GM23338 (cell line): ENCODE measurements at regions not wholly inside any gene's neighbourhood (a gene's known extent, or its start where the extent isn't known, plus 50 kb on each side); places are given as distances from the start of the nearest gene placed in this dataset.

Experiments used
- ATAC-seq: fragments of 200-7000 bp; cut with Tn5 transposase; 3 replicates; pipeline ENCODE4 v1.9.1; 2020
- DNase-seq: peaks from one replicate; pipeline ENCODE4 v3.0.0-alpha.2; 2015; ENCODE audit warnings: low spot score
- H2AFZ ChIP-seq: fragments of 200-600 bp; sonication (generic); 2 replicates; pipeline ENCODE4 v1.8.0; 2016; ENCODE audit warnings: antibody characterized with exemption, mild to moderate bottlenecking, moderate library complexity
- H3F3A ChIP-seq: fragments of 200-600 bp; sonication (generic); replicated peaks from 2 replicates; pipeline ENCODE4 v1.8.0; 2017; ENCODE audit warnings: antibody characterized with exemption, mixed run types, low read depth
- H3K27ac ChIP-seq: fragments of 200-600 bp; sonication (generic); 2 replicates; pipeline ENCODE4 v1.6.1; 2016; ENCODE audit warnings: low read depth
- H3K27me3 ChIP-seq: fragments of 200-600 bp; sonication (generic); 2 replicates; pipeline ENCODE4 v1.8.0; 2016; ENCODE audit warnings: mild to moderate bottlenecking, mixed run types, moderate library complexity; ENCODE audit not compliant: insufficient read depth
- H3K36me3 ChIP-seq: fragments of 200-600 bp; sonication (generic); 2 replicates; pipeline ENCODE4 v1.8.0; 2016; ENCODE audit warnings: mild to moderate bottlenecking; ENCODE audit not compliant: insufficient read depth
- H3K4me1 ChIP-seq: fragments of 200-600 bp; sonication (generic); 2 replicates; pipeline ENCODE4 v1.8.0; 2016; ENCODE audit warnings: mild to moderate bottlenecking, moderate library complexity; ENCODE audit not compliant: insufficient read depth
- H3K4me2 ChIP-seq: fragments of 200-600 bp; sonication (generic); 2 replicates; pipeline ENCODE4 v1.7.1; 2017; ENCODE audit warnings: mixed run types
- H3K4me3 ChIP-seq: fragments of 200-600 bp; sonication (generic); 2 replicates; pipeline ENCODE4 v1.6.1; 2016; ENCODE audit warnings: mixed run types
- H3K79me2 ChIP-seq: fragments of 200-600 bp; sonication (generic); replicated peaks from 2 replicates; pipeline ENCODE4 v1.8.0; 2017; ENCODE audit warnings: mild to moderate bottlenecking; ENCODE audit not compliant: insufficient read depth
- H3K9me2 ChIP-seq: fragments of 200-600 bp; sonication (generic); 2 replicates; pipeline ENCODE4 v1.8.0; 2017; ENCODE audit not compliant: insufficient read depth
- H4K20me1 ChIP-seq: fragments of 200-600 bp; sonication (generic); replicated peaks from 2 replicates; pipeline ENCODE4 v1.8.0; 2017; ENCODE audit warnings: mild to moderate bottlenecking; ENCODE audit not compliant: insufficient read depth
- H3K27ac Mint-ChIP-seq: 2 replicates; pipeline ENCODE4 v1.8.0; 2020; ENCODE audit warnings: inconsistent platforms, mild to moderate bottlenecking, moderate library complexity, mixed read lengths
- H3K27me3 Mint-ChIP-seq: 3 replicates; pipeline ENCODE4 v1.8.0; 2022; ENCODE audit warnings: low read depth, mild to moderate bottlenecking, moderate library complexity, mixed read lengths, inconsistent platforms; ENCODE audit not compliant: insufficient read depth, poor library complexity
- H3K36me3 Mint-ChIP-seq: 3 replicates; pipeline ENCODE4 v1.8.0; 2021; ENCODE audit warnings: low read depth, mild to moderate bottlenecking, inconsistent platforms, moderate library complexity, mixed read lengths
- H3K4me1 Mint-ChIP-seq: 3 replicates; pipeline ENCODE4 v1.8.0; 2020; ENCODE audit warnings: mild to moderate bottlenecking, inconsistent platforms, mixed read lengths
- H3K4me3 Mint-ChIP-seq: 3 replicates; pipeline ENCODE4 v1.8.0; 2021; ENCODE audit warnings: moderate library complexity, mild to moderate bottlenecking, inconsistent platforms, mixed read lengths
- H3K9me3 Mint-ChIP-seq: 3 replicates; pipeline ENCODE4 v1.8.0; 2020; ENCODE audit warnings: moderate library complexity, mild to moderate bottlenecking, inconsistent platforms, mixed read lengths
- CREB1 ChIP-seq: fragments of 250-450 bp; sonication (Bioruptor Pico); IDR thresholded peaks from 2 replicates; pipeline ENCODE4 v1.5.0; 2020; ENCODE audit warnings: low read depth, mild to moderate bottlenecking, moderate library complexity
- ETS1 ChIP-seq: IDR thresholded peaks from 2 replicates; pipeline ENCODE4 v1.6.1; 2016; ENCODE audit warnings: antibody characterized with exemption
- EZH2 ChIP-seq: fragments of 200-600 bp; sonication (generic); IDR thresholded peaks from one replicate; pipeline ENCODE4 v1.8.0; 2017; ENCODE audit warnings: antibody characterized with exemption, mild to moderate bottlenecking, low read depth; ENCODE audit not compliant: unreplicated experiment
- EZH2phosphoT487 ChIP-seq: fragments of 200-600 bp; sonication (generic); IDR thresholded peaks from one replicate; pipeline ENCODE4 v1.8.1; 2018; ENCODE audit warnings: antibody characterized with exemption; ENCODE audit not compliant: unreplicated experiment
- JUNB ChIP-seq: IDR thresholded peaks from one replicate; pipeline ENCODE4 v1.6.1; 2016; ENCODE audit warnings: antibody characterized with exemption; ENCODE audit not compliant: unreplicated experiment
- NANOG ChIP-seq: IDR thresholded peaks from 2 replicates; pipeline ENCODE4 v1.6.1; 2016; ENCODE audit warnings: antibody characterized with exemption, borderline replicate concordance
- POLR2AphosphoS5 ChIP-seq: IDR thresholded peaks from 2 replicates; pipeline ENCODE4 v1.6.1; 2016; ENCODE audit warnings: antibody characterized with exemption, low read depth
- REST ChIP-seq: IDR thresholded peaks from one replicate; pipeline ENCODE4 v1.6.1; 2018; ENCODE audit warnings: antibody characterized with exemption; ENCODE audit not compliant: unreplicated experiment
- STAT1 ChIP-seq: IDR thresholded peaks from one replicate; pipeline ENCODE4 v1.6.1; 2016; ENCODE audit warnings: antibody characterized with exemption; ENCODE audit not compliant: unreplicated experiment
- ZNF114 ChIP-seq: fragments of 250-450 bp; sonication (Bioruptor Pico); IDR thresholded peaks from 2 replicates; pipeline ENCODE4 v1.5.0; 2020; ENCODE audit warnings: mild to moderate bottlenecking, moderate library complexity
- ZNF331 ChIP-seq: fragments of 250-450 bp; sonication (Bioruptor Pico); IDR thresholded peaks from 2 replicates; pipeline ENCODE4 v1.5.0; 2020; ENCODE audit warnings: low read depth, mild to moderate bottlenecking, moderate library complexity
- ZNF462 ChIP-seq: fragments of 250-450 bp; sonication (Bioruptor Pico); IDR thresholded peaks from 2 replicates; pipeline ENCODE4 v1.5.0; 2020; ENCODE audit warnings: mild to moderate bottlenecking, moderate library complexity
- TF ChIP-seq, protein P1 (sequence below), 2 experiments: fragments of 200-600 bp in 1 of 2; sonication (generic) in 1 of 2; conservative IDR thresholded peaks; 2 replicates each; pipeline versions ENCODE4 v1.5.1 to v1.6.1; 2016 to 2017; ENCODE audit warnings: antibody characterized with exemption in 2 of 2, low read depth in 2 of 2, mild to moderate bottlenecking in 2 of 2, moderate library complexity in 1 of 2

- Mint-ChIP-seq H3K4me1 (peaks cover 8% of the 10 kb centered on the region; the same call in 2 of the 3 replicates), H3K9me3 (no peaks in the 10 kb centered on the region), H3K36me3 (no peaks in the 10 kb centered on the region), H3K4me3 (no peak overlapping the region), H3K27ac (no peak overlapping the region; the same call in 1 of the 2 replicates), H3K27me3 (peaks cover 2% of the 10 kb centered on the region)
- TF ChIP-seq, protein P1, sequence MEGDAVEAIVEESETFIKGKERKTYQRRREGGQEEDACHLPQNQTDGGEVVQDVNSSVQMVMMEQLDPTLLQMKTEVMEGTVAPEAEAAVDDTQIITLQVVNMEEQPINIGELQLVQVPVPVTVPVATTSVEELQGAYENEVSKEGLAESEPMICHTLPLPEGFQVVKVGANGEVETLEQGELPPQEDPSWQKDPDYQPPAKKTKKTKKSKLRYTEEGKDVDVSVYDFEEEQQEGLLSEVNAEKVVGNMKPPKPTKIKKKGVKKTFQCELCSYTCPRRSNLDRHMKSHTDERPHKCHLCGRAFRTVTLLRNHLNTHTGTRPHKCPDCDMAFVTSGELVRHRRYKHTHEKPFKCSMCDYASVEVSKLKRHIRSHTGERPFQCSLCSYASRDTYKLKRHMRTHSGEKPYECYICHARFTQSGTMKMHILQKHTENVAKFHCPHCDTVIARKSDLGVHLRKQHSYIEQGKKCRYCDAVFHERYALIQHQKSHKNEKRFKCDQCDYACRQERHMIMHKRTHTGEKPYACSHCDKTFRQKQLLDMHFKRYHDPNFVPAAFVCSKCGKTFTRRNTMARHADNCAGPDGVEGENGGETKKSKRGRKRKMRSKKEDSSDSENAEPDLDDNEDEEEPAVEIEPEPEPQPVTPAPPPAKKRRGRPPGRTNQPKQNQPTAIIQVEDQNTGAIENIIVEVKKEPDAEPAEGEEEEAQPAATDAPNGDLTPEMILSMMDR (conservative IDR thresholded peaks at IDR 0.05; ENCODE audit: low read depth in 2 of 2) = no peak
- no peak for TF ChIP-seq REST
- no peak for TF ChIP-seq POLR2AphosphoS5
- TF ChIP-seq STAT1 = no peak
- no peak for TF ChIP-seq ZNF114 (CRISPR knock-in tag)
- no peak for TF ChIP-seq EZH2phosphoT487
- TF ChIP-seq JUNB = no peak
- TF ChIP-seq CREB1 = no peak
- no peak for TF ChIP-seq ETS1
- no peak for TF ChIP-seq NANOG
- TF ChIP-seq EZH2 = no peak
- no peak for TF ChIP-seq ZNF331 (CRISPR knock-in tag)
- no peak for TF ChIP-seq ZNF462 (CRISPR knock-in tag)
- Histone ChIP-seq H3K27ac (no peak overlapping the region), H3K27me3 (no peaks in the 10 kb centered on the region), H3K36me3 (no peaks in the 10 kb centered on the region), H3K4me3 (no peak overlapping the region), H3K4me2 (no peak overlapping the region), H4K20me1 (no peaks in the 10 kb centered on the region), H3K9me2 (0 out of 2 replicates have a peak, but pooled peaks cover 4% of the 10 kb centered on the region), H3K4me1 (0 out of 2 replicates have a peak, but pooled peaks cover 4% of the 10 kb centered on the region), H3F3A (no peaks in the 10 kb centered on the region), H3K79me2 (no peaks in the 10 kb centered on the region), H2AFZ (peak overlapping the region; percentile 80)
- peak; percentile 69 for DNase-seq
- peak; percentile 98 for ATAC-seq
Observed at GRCh38 chr7:50197549-50197948, 104.5 kb upstream of the ZPBP start.
